ENCODE measurements at regions not wholly inside any gene's neighbourhood (a gene's known extent, or its start where the extent isn't known, plus 50 kb on each side); places are given as distances from the start of the nearest gene placed in this dataset.

GRCh38 chr6:98636941-98637340 is 197.4 kb upstream of the POU3F2 start:
- H3K9ac ChIP-seq (ENCODE audit: low read length), result no peak overlapping the region
- no peak overlapping the region for H3K4me3 ChIP-seq (ENCODE audit: insufficient read depth, low read length, poor library complexity, severe bottlenecking)
- no peak for TF ChIP-seq CTCF (IDR thresholded peaks at IDR 0.05; ENCODE audit: insufficient read depth, low read length, poor library complexity, severe bottlenecking)
- TF ChIP-seq EZH2phosphoT487 (conservative IDR thresholded peaks at IDR 0.05; ENCODE audit: low read length), result no peak
- no peaks in the 10 kb centered on the region for H3K9me3 ChIP-seq (ENCODE audit: insufficient read depth, low read length)
- H3K36me3 ChIP-seq (ENCODE audit: low read length), result no peaks in the 10 kb centered on the region
- no peak overlapping the region for H3K27ac ChIP-seq (ENCODE audit: low read depth, low read length)
- H3K79me2 ChIP-seq (ENCODE audit: insufficient read depth, low read length), result no peaks in the 10 kb centered on the region
- no peaks in the 10 kb centered on the region for H3K27me3 ChIP-seq (ENCODE audit: low read length)
- H2AFZ ChIP-seq (ENCODE audit: low read depth, low read length, severe bottlenecking), result no peak overlapping the region
- H4K20me1 ChIP-seq (ENCODE audit: low read depth, low read length), result no peaks in the 10 kb centered on the region
- no peak overlapping the region for H3K4me2 ChIP-seq (ENCODE audit: low read depth, low read length, poor library complexity, severe bottlenecking)
- no peaks in the 10 kb centered on the region for H3F3A ChIP-seq (ENCODE audit: insufficient read depth)
- no peaks in the 10 kb centered on the region for H3K9me2 ChIP-seq (replicated peaks; ENCODE audit: insufficient read depth, low read length)

GRCh38 chr6:98639089-98639635 is 195.2 kb upstream of the POU3F2 start:
- Histone ChIP-seq H3K4me3 (ENCODE audit: insufficient read depth, low read length, poor library complexity, severe bottlenecking) (no peak overlapping the region), H3K36me3 (ENCODE audit: low read length) (no peaks in the 10 kb centered on the region), H3K9ac (ENCODE audit: low read length) (no peak overlapping the region), H4K20me1 (ENCODE audit: low read depth, low read length) (no peaks in the 10 kb centered on the region), H2AFZ (ENCODE audit: low read depth, low read length, severe bottlenecking) (no peak overlapping the region), H3K27me3 (ENCODE audit: low read length) (no peaks in the 10 kb centered on the region), H3K9me2 (replicated peaks; ENCODE audit: insufficient read depth, low read length) (no peaks in the 10 kb centered on the region), H3K79me2 (ENCODE audit: insufficient read depth, low read length) (no peaks in the 10 kb centered on the region), H3F3A (ENCODE audit: insufficient read depth) (no peaks in the 10 kb centered on the region), H3K4me2 (ENCODE audit: low read depth, low read length, poor library complexity, severe bottlenecking) (no peak overlapping the region), H3K27ac (ENCODE audit: low read depth, low read length) (no peak overlapping the region), H3K9me3 (ENCODE audit: insufficient read depth, low read length) (no peaks in the 10 kb centered on the region)
- no peak for TF ChIP-seq EZH2phosphoT487 (conservative IDR thresholded peaks at IDR 0.05; ENCODE audit: low read length)

- no peaks in the 10 kb centered on the region for H3K9me3 ChIP-seq (ENCODE audit: insufficient read depth, low read length)
- no peaks in the 10 kb centered on the region for H3K79me2 ChIP-seq (ENCODE audit: insufficient read depth, low read length)
- no peak overlapping the region for H3K9ac ChIP-seq (ENCODE audit: low read length)
- H3K27me3 ChIP-seq (ENCODE audit: low read length), result no peaks in the 10 kb centered on the region
- TF ChIP-seq EZH2phosphoT487 (conservative IDR thresholded peaks at IDR 0.05; ENCODE audit: low read length) (no peak), CTCF (IDR thresholded peaks at IDR 0.05; ENCODE audit: insufficient read depth, low read length, poor library complexity, severe bottlenecking) (no peak)
- no peak overlapping the region for H3K4me3 ChIP-seq (ENCODE audit: insufficient read depth, low read length, poor library complexity, severe bottlenecking)
- H3K36me3 ChIP-seq (ENCODE audit: low read length), result no peaks in the 10 kb centered on the region
- no peak overlapping the region for H3K4me2 ChIP-seq (ENCODE audit: low read depth, low read length, poor library complexity, severe bottlenecking)
- H3K9me2 ChIP-seq (replicated peaks; ENCODE audit: insufficient read depth, low read length), result no peaks in the 10 kb centered on the region
- H3K27ac ChIP-seq (ENCODE audit: low read depth, low read length), result no peak overlapping the region
- H3F3A ChIP-seq (ENCODE audit: insufficient read depth), result no peaks in the 10 kb centered on the region
- H4K20me1 ChIP-seq (ENCODE audit: low read depth, low read length), result no peaks in the 10 kb centered on the region
- no peak overlapping the region for H2AFZ ChIP-seq (ENCODE audit: low read depth, low read length, severe bottlenecking)
Measured at GRCh38 chr6:98640366-98640765, 194.0 kb upstream of the POU3F2 start.

- no peaks in the 10 kb centered on the region for H3F3A ChIP-seq (ENCODE audit: insufficient read depth)
- no peaks in the 10 kb centered on the region for H4K20me1 ChIP-seq (ENCODE audit: low read depth, low read length)
- H2AFZ ChIP-seq (ENCODE audit: low read depth, low read length, severe bottlenecking), result no peak overlapping the region
- H3K27me3 ChIP-seq (ENCODE audit: low read length), result no peaks in the 10 kb centered on the region
- no peak overlapping the region for H3K27ac ChIP-seq (ENCODE audit: low read depth, low read length)
- H3K9me2 ChIP-seq (replicated peaks; ENCODE audit: insufficient read depth, low read length), result no peaks in the 10 kb centered on the region
- no peaks in the 10 kb centered on the region for H3K79me2 ChIP-seq (ENCODE audit: insufficient read depth, low read length)
- TF ChIP-seq CTCF (IDR thresholded peaks at IDR 0.05; ENCODE audit: insufficient read depth, low read length, poor library complexity, severe bottlenecking), result no peak
- TF ChIP-seq EZH2phosphoT487 (conservative IDR thresholded peaks at IDR 0.05; ENCODE audit: low read length), result no peak
- H3K4me3 ChIP-seq (ENCODE audit: insufficient read depth, low read length, poor library complexity, severe bottlenecking), result no peak overlapping the region
- no peaks in the 10 kb centered on the region for H3K9me3 ChIP-seq (ENCODE audit: insufficient read depth, low read length)
- no peak overlapping the region for H3K4me2 ChIP-seq (ENCODE audit: low read depth, low read length, poor library complexity, severe bottlenecking)
- H3K9ac ChIP-seq (ENCODE audit: low read length), result no peak overlapping the region
- H3K36me3 ChIP-seq (ENCODE audit: low read length), result no peaks in the 10 kb centered on the region
Measured at GRCh38 chr6:98641949-98642719, 192.2 kb upstream of the POU3F2 start.
